ENCODE measurements at regions not wholly inside any gene's neighbourhood (a gene's known extent, or its start where the extent isn't known, plus 50 kb on each side); places are given as distances from the start of the nearest gene placed in this dataset.
"Not testable (repeated sequence)": the region's sequence is repeated elsewhere in the genome, so short reads cannot be mapped to it uniquely, and the experiment has no call there.

DNA sequence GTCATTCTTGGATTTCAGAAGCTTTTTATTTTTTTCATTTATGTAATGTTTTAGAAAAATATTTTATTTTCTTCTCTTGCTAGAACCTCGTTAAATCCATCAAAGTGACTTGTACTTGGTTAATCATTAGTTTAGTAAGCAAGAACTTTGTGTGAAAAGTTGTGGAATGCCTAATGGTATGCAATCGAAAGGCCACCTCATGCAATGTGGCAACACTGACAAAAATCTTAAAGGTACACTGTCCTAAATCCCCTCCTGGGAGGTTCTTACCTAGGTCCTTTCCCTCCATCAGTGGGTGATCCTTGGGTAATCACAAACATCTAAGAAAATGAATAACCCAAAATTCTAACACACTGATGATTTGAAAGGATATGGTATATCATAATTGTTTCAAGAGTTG is 304.2 kb downstream of the DNAH5 start:
- DNase-seq, result no peak

DNA sequence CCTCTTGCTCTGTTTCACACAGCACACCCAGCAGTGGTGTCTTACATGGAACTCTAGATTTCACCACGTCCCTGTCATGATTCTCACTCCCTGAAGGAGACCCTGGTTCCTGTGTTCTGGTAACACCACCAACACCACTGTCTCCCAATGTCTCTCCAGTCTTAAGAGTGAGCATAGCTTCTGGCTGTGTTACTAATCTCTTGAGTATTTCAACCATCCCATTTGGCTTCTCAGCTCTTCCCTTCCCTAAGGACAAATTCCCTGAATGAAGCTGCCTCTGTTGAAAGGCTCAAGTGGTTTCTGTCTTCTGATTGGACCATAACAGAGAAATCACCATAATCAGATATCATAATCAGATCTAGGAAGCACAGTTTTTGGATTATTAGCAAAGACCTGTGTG is 311.8 kb downstream of the DNAH5 start:
- peak; percentile 40 for DNase-seq

DNA sequence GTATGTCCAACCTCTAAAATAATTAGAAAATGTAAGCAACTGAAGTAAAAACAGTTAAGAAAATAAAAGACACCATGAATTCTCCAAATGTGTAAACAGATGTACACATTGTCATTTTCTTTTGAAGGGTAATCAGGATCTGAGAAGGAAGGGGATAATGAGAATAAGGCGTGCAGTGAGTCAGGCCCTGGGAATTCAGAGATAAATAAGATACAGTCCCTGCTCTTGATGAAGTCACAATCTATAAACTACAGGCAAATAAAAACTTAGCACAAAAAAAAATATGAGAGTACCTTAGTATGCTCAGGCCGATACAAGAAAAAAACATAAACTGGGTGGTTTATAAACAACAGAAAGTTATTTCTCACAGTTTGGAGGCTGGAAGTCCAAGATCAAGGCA is 315.3 kb downstream of the DNAH5 start:
- DNase-seq, result no peak

DNA sequence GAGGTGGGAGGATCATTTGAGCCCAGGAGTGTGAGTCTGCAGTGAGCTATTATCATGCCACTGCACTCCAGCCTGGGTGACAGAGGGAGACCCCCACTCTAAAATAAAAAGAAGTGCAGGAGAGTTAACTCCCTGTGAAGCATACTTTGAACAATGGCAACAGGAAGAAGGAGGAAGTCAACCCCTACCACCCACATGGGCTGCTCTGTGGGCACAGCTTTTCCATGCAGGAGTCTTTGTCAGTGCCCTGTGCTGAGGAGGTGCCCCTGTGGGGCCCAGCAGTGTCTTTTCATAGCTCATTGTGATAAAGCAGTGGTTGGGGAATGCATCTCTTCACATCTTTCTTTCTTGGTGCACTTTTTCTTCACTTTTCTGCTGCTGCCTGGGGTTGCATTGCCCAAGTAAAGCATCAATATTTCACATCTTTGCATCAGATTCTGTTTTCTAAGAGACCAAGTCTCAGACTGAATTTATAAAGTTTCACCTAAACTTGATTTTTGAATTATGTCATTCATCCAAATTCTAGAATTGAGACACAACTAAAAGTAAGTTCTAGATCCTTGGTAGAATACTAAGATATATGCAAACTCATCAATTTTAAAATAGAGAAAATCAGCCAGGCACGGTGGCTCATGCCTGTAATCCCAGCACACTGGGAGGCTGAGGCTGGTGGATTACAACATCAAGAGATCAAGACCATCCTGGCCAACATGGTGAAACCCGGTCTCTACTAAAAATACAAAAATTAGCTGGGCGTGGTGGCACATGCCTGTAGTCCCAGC is 316.6 kb downstream of the DNAH5 start:
- DNase-seq, result no peak

DNA sequence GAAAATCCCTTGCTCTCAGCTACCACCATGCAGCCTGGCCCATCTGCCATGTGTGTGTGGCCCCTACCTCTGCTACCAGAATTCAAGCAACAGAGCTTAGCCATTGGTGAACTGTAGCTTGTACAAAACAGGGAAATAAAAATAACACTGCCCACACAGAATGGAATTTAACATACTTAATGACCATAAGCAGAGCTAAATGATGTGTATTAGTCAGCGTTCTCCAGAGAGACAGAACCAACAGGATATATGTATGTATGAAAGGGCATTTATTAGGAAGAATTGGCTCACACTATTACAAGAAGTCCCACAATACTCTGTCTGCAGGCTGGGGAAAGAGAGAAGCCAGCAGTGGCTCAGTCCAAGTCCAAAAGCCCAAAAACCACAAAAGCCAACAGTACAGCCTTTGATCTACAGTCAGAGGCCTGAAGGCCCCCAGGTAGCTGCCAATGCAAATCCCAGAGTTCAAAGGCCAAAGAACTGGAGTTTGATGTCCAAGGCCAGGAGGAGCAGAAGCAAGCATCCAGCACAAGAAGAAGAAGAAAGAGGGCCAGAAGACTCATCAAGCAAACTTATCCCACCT is 318.8 kb downstream of the DNAH5 start:
- DNase-seq, result peak; percentile 20

DNA sequence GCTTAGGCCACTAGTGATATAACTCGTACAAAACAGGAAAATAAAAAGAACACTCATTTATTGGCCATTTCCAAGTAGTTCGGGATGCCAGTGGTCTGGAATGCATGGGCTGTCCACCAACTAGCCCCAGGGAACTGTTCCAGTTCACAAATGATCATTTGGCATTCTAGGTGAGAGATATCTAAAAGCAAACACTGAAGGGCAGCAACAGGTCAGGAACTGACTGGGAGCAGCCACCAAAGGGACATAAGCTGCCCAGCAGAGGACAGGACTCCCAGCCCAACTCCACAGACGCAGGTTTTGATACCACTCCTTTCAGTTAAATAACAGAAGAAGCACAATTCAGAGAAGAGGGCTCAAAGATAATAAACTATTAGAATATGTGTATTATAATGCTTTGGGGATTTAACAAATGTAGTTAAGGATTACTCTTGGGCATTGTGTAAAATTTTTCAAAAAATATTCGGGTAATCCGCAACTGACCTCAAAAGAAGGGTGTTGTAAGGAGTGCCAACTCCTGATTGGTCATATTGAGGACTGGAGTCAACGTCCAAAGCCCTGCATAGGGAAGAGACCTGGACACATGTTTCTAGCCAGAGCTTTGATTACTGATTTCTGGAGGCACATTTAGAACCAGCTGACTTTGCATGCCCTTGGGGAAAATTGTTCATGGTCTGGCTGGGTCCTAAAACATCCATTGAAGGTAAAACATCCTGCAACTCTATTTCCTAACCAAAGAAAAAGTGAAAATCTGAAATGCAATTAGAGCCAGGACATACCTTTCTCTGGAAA is 320.0 kb downstream of the DNAH5 start:
- DNase-seq, result no peak

DNA sequence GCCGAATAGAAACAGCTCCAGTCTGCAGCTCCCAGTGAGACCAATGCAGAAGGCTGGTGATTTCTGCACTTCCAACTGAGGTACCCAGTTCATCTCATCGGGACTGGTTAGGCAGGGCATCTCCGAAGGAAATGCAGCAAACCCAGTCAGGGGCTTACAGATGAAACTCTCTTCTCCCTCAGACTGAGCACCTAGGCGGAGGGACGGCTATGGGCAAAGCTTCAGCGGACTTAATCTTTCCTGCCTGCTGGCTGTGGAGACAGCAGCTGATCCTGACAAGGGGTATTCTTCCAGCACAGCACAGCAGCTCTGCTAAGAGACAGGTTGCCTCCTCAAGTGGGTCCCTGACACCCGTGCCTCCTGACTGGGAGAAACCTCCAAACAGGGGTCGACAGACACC is 330.9 kb downstream of the DNAH5 start:
- DNase-seq, result no peak

DNA sequence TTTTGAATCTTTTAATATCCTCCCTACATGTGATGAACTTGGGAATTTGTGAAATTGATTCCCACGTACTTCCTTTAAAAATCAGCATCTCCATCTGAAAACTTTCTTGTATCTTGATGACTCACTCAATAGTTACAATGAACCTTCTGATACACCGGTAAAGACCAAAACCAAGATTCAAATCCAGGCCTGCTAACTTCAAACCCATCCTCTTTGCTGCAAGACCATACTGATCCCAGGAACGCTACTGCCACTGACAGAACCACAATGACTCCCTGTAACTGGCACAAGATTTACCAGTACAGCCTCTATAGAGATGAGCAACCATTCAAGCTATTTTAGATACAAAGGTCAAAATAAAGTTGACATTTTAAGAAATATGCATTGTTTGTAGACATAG is 332.9 kb downstream of the DNAH5 start:
- DNase-seq, result no peak

DNA sequence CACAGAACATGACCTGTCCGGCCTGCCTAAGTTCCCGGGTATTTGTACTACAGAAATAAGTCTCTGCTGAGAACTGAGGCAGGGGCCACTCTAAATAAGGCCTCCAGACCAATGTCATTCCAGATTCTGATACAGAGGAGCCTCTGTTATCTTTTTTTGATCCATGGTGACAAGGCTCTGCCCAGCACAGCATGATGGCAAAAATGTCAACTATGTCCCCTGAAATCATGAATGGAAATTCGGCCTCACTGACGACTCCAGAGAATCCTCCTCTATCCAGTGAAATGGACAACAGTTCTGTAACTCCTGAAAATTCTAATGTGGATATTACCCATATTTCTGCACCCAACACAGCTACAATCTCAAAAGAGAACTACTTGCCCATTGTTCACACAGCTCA is 335.0 kb downstream of the DNAH5 start:
- DNase-seq, result no peak

DNA sequence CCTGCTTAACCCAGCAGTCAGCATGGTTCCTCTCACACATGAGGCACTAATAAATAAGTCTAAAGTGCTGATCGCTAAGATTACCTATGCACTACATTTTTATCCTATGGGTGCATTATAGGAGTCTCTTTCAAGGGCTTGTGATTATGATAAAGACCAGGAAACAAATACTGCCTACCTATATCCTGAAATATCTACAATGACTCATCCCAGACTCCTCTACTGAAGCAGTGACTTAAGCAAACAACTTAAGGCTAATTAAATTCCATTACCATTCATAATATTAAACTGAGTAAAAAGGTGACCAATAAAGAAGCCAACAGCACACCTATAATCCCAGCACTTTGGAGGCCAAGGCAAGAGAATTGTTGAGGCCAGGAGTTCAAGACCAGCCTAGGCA is 338.4 kb downstream of the DNAH5 start:
- no peak for DNase-seq

DNA sequence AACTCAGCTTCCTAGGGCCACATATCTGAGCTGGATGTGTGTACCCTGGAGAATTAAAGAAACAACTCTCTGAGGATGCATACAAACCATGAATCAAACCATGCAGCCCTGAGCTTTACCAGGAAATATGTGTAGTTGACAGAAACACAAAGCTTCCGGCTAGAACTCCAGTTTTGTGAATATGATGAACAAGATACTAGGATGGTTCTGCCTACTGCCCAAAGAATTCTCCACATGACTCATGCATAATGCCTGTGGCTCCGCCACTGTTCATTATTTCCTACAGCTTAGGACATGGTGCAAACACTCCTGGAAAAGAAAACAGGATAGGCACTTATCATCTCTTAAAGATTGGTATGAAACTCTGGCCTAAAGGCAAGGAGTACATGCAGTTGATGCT is 343.4 kb downstream of the DNAH5 start:
- peak; percentile 64 for DNase-seq

DNA sequence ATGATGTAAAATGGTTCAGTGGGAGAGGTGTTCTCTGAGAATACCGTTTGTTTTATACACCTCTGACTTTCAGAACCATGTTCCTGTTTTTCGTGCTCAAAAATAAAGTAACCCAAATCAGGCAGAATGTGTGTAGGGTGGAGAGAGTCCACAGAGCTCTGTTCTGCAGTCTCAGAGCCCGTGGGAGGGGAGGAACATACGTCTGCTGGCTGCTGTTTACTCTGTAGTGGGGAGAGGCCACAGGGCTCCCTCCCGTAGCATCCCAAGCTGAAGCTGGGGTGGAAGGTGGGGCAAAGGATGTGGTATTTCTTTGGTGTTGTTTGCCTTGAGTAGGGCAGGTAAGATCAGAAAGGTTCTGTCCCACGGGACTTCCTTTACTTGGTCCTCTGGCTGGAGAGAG is 348.5 kb downstream of the DNAH5 start:
- no peak for DNase-seq

DNA sequence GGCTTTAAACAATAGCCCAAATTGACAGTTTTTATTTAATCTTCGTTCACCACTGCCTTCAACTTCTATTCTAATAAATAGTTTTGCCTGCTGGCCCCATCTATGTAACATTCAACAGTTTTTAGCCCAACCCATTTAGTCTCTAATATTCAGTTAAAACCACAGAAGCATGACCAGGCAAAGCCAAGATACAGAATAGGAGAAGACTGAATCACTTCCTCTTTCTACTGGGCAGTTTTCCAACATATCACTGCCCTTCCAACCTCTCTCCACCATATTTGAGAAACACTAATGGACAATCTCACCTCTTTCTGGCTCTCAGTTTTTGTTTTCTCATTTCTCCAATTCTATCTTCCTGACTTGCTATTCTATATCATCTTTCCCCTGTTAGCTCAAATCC is 352.9 kb downstream of the DNAH5 start:
- peak; percentile 92 for DNase-seq

DNA sequence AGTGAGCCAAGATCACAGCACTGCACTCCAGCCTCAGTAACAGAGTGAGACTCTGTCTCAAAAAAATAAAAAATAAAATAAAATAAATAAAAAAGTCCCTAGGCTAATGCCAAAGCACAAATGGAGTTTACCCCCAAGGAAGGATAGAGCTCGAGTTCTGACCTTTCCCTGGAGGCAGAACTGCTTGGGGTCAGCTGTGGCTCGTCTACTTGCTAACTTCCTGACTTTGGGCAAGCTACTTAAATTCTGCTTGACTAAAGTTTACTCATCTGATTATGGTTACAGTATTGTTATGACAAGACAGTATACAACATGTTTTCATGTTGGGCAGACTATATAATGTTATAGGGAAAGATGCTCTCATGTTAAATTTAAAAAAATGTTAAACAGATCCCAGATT is 359.2 kb downstream of the DNAH5 start:
- no peak for DNase-seq

DNA sequence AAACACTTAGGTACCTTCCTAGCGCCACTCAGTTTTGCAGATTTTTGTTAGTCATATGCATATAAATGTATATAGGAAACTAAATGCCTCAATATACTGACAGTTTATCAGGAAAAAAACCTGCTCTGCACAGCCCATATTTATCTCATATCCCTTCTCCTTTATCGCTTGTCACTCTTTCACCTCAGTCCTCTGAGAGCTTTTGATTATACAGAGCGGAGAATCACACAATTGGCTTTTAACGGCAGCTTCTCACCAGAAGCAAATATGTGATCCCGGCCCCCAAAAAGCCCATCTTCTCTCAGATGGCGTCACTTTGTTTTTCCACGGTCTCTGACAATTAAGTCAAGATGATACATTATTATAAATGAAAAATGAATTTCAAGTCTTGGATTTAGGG is 362.6 kb downstream of the DNAH5 start:
- no peak for DNase-seq

DNA sequence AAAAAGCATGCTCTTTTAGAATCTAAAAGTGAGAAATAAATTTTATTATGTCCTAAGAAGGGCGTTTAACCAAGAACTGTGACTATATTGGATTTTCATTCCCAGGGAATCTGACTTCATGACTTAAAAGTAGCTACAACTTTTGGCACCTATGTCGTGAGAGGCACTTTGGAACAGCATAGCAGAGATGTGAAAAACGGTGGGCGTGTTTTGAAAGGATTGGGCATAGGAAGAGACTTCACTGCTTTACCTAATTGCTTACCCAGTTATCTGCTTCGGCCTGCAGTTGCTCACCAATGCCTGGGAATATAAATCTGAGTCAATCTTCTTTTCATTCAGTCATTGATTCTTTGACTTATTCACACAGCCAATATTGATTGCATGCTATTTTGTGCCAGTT is 363.4 kb downstream of the DNAH5 start:
- DNase-seq, result no peak

DNA sequence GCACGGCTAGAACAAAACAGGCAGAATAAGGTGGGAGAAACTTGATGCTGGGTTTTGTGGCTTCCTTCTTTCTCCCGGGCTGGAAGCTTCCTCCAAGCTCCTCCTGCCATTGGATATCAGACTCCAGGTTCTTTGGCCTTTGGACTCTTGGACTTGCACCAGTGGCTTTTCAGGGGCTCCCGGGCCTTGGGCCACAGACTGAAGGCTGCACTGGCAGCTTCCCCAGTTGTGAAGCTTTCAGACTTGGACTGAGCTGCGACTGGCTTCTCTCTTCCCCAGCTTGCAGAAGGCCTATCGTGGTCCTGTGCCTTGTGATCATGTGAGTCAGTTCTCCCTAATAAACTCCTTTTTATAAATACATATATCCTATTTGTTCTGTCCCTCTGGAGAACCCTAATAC is 364.4 kb downstream of the DNAH5 start:
- no peak for DNase-seq

DNA sequence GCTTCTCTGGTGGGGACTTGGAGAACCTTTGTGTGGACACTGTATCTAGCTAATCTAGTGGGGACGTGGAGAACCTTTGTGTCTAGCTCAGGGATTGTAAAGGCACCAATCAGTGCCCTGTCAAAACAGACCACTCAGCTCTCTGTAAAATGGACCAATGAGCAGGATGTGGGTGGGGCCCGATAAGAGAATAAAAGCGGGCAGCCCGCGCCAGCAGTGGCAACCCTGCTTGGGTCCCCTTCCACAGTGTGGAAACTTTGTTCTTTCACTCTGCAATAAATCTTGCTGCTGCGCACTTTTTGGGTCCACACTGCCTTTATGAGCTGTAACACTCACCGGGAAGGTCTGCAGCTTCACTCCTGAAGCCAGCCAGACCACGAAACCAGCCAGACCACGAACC is 365.4 kb downstream of the DNAH5 start:
- not testable (repeated sequence) for DNase-seq

DNA sequence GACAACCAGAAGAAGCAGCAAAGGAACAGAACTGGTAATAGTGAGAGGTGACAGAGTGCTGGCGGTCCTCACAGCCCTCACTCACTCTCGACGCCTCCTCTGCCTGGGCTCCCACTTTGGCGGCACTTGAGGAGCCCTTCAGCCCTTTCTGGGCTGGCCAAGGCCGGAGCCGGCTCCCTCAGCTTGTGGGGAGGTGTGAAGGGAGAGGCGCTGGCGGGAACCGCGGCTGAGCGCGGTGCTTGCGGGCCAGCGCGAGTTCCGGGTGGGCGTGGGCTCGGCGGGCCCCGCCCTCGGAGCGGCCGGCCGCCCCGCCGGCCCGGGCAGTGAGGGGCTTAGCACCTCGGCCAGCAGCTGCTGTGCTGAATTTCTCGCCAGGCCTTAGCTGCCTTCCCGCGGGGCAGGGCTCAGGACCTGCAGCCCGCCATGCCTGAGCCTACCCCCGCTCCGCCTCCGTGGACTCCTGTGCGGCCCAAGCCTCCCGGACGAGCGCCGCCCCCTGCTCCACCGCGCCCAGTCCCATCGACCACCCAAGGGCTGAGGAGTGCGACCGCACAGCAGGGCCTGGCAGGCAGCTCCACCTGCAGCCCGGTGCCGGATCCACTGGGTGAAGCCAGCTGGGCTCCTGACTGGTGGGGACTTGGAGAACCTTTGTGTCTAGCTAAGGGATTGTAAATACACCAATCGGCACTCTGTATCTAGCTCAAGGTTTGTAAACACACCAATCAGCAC is 366.0 kb downstream of the DNAH5 start:
- not testable (repeated sequence) for DNase-seq

DNA sequence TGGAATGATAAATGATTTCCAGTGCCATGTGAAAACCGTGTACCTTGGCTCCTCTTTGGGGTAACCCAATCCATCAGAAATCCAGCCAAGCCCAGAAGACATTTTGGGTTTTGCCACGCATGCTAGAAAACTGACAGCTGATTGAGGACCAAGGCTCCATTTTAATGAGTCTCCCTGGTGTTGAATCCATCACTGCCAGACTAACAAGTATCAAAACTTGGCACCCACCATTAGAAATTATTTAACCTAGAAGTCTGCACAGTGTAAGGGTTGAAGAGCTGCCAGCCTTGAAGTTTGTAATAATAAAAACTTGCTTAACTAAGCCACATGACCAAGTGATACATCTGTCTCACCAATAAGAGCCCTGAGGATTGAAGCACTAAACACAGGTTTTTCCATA is 369.9 kb downstream of the DNAH5 start:
- no peak for DNase-seq

DNA sequence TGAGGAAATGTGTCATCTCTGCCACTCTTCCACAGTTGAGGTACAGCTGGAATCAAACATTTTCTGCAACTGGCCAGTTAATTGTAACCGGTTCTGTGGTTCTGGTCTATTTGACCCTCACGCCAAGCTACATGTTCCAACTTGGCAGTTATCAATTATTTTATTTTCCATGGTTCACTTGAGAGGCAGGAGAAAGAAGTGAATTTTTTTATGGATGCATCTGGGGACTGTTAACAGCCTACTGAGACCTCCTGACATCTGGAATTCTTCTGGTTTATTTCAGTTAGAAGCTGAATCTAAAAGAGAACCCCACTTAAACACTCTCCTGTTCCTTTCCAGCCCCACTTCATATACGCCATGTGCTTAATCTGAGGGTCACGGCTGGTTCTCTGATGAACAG is 372.3 kb downstream of the DNAH5 start:
- DNase-seq, result no peak

DNA sequence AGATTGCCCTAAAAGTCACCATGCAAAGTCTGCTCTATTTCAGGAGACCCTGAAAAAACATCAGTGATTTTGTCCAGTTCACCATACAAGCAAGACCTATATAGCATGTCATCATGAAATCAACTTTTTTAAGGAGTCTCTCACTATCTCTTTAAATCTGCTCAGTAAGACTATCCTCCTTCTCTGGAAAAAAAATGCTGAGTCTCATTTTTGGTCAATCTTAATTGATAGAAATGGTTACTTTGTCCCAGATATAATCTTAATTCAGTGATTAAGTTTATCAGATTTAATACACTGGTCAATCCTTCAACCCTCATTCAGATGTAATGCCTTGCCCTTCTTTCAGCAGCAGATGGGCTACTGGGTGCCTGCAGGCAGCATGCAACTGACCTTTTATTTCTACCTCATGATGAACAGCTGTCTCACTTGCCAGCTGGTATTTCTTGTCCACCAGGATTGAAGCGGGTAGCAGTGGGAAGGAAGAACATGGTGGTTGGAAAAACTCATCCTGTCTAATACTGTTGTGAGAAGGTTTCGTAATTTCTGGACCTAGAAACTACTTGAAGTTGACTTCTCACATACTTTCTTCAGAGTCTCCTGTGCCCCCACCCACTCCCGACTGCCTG is 375.3 kb downstream of the DNAH5 start:
- no peak for DNase-seq

DNA sequence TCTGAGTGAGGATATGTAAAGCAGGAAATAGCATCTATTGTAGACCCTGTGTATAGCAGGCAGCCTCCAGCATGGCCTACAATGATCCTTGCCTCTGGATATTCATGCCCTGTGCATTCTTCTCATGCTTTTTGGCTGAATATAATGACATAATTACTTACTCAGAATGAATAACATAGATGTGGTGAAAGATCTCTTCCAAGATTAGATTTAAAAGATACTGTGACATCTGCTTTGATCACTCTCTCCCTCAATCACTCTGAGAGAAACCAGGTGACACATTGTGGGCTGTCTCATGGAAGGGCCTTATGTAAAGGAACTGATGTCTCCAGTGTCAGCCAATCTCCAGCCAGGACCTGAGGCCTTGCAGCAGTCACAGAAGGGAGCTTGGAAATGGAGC is 376.7 kb downstream of the DNAH5 start:
- peak; percentile 96 for DNase-seq
